Dermis blood vessel endothelial cell (primary cell): ENCODE measurements at regions not wholly inside any gene's neighbourhood (a gene's known extent, or its start where the extent isn't known, plus 50 kb on each side); places are given as distances from the start of the nearest gene placed in this dataset.

ENCODE experiments used
- DNase-seq: peaks from one replicate; pipeline ENCODE4 v3.0.0; 2010

GRCh38 chr1:147811273-147811672 lies 50.9 kb upstream of the GJA5 start:
- DNase-seq: no peak

GRCh38 chr1:147811751-147812150 lies 51.3 kb upstream of the GJA5 start:
- no peak for DNase-seq

GRCh38 chr1:147812799-147813198 lies 52.4 kb upstream of the GJA5 start:
- no peak for DNase-seq

- no peak for DNase-seq
Measured at GRCh38 chr1:147815503-147815902, 55.1 kb upstream of the GJA5 start.

- DNase-seq: no peak
Measured at GRCh38 chr1:147820761-147821297, 60.4 kb upstream of the GJA5 start.

- peak; percentile 51 for DNase-seq
Measured at GRCh38 chr1:147821883-147822282, 61.5 kb upstream of the GJA5 start.

GRCh38 chr1:147822292-147822691 lies 61.9 kb upstream of the GJA5 start:
- peak; percentile 55 for DNase-seq

GRCh38 chr1:147824001-147824400 lies 63.6 kb upstream of the GJA5 start:
- DNase-seq: no peak

GRCh38 chr1:147824798-147825197 lies 64.4 kb upstream of the GJA5 start:
- no peak for DNase-seq

- DNase-seq: no peak
Measured at GRCh38 chr1:147825586-147825985, 65.2 kb upstream of the GJA5 start.

- DNase-seq: no peak
Measured at GRCh38 chr1:147826259-147826658, 65.9 kb upstream of the GJA5 start.

GRCh38 chr1:147833231-147833860 lies 69.2 kb upstream of the GJA8 start:
- DNase-seq: no peak

GRCh38 chr1:147834181-147834580 lies 68.4 kb upstream of the GJA8 start:
- DNase-seq: peak; percentile 34

- no peak for DNase-seq
Measured at GRCh38 chr1:147834810-147835209, 67.8 kb upstream of the GJA8 start.

- no peak for DNase-seq
Measured at GRCh38 chr1:147837129-147837963, 65.2 kb upstream of the GJA8 start.

GRCh38 chr1:147837964-147838292 lies 64.7 kb upstream of the GJA8 start:
- no peak for DNase-seq

- peak; percentile 40 for DNase-seq
Measured at GRCh38 chr1:147840909-147841308, 61.7 kb upstream of the GJA8 start.

- DNase-seq: no peak
Measured at GRCh38 chr1:147842578-147842977, 60.0 kb upstream of the GJA8 start.

GRCh38 chr1:147843486-147843885 lies 59.1 kb upstream of the GJA8 start:
- DNase-seq: no peak

GRCh38 chr1:147847831-147848230 lies 54.8 kb upstream of the GJA8 start:
- DNase-seq: no peak

- peak; percentile 40 for DNase-seq
Measured at GRCh38 chr1:147849098-147849895, 53.3 kb upstream of the GJA8 start.

GRCh38 chr1:147850737-147851136 lies 51.9 kb upstream of the GJA8 start:
- DNase-seq: peak; percentile 4

- peak; percentile 74 for DNase-seq
Measured at GRCh38 chr1:147851149-147851548, 51.4 kb upstream of the GJA8 start.
